ENCODE measurements at regions not wholly inside any gene's neighbourhood (a gene's known extent, or its start where the extent isn't known, plus 50 kb on each side); places are given as distances from the start of the nearest gene placed in this dataset.

DNA sequence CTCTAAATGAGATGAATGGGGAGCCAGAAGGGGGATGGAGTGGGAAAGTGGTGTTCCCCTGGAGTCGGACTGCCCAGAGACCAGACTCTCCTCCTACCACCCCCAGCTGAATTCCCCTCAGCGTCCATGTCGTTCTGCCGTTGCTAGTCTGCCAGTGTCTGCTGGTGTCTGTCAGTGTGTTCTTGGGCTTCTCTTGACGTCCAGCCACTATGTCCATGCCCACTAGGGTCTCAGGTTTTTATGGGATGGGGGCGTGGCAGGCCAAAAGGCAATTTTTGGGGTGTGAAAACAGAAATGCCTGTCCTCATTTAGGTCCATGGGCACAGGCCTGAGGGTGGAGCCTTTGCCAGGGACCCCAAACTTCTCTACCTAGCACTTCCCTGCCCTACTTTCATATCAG is 589.6 kb downstream of the IGSF11 start:
- Histone ChIP-seq H3K36me3 (ENCODE audit: low read depth, low read length) (no peaks in the 10 kb centered on the region), H3K27me3 (ENCODE audit: low read length) (no peaks in the 10 kb centered on the region), H3K79me2 (ENCODE audit: low read length) (no peaks in the 10 kb centered on the region), H2AFZ (ENCODE audit: low read length) (no peak overlapping the region), H3K9ac (ENCODE audit: low read length) (no peak overlapping the region), H3K4me2 (ENCODE audit: low read length) (no peak overlapping the region), H3K27ac (ENCODE audit: low read length) (no peak overlapping the region), H3K9me2 (replicated peaks; ENCODE audit: low read length) (no peaks in the 10 kb centered on the region), H3K4me3 (ENCODE audit: low read length) (no peak overlapping the region), H3K4me1 (ENCODE audit: insufficient read depth, low read length) (no peaks in the 10 kb centered on the region), H3K9me3 (ENCODE audit: low read length) (peaks cover 31% of the 10 kb centered on the region), H4K20me1 (ENCODE audit: low read length) (no peaks in the 10 kb centered on the region), H3F3A (ENCODE audit: low read length, unreplicated experiment) (no peaks in the 10 kb centered on the region)
- CTCF ChIA-PET: no interaction called here
- intact Hi-C loops (cut with micrococcal nuclease): no loop called here
- ATAC-seq (no peak), DNase-seq (no peak)
- TF ChIP-seq EZH2 (IDR thresholded peaks at IDR 0.05; ENCODE audit: low read length, unreplicated experiment) (no peak), EZH2phosphoT487 (IDR thresholded peaks at IDR 0.05; ENCODE audit: borderline replicate concordance, low read length) (no peak)
- TF ChIP-seq, protein P1, sequence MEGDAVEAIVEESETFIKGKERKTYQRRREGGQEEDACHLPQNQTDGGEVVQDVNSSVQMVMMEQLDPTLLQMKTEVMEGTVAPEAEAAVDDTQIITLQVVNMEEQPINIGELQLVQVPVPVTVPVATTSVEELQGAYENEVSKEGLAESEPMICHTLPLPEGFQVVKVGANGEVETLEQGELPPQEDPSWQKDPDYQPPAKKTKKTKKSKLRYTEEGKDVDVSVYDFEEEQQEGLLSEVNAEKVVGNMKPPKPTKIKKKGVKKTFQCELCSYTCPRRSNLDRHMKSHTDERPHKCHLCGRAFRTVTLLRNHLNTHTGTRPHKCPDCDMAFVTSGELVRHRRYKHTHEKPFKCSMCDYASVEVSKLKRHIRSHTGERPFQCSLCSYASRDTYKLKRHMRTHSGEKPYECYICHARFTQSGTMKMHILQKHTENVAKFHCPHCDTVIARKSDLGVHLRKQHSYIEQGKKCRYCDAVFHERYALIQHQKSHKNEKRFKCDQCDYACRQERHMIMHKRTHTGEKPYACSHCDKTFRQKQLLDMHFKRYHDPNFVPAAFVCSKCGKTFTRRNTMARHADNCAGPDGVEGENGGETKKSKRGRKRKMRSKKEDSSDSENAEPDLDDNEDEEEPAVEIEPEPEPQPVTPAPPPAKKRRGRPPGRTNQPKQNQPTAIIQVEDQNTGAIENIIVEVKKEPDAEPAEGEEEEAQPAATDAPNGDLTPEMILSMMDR (conservative IDR thresholded peaks at IDR 0.05; ENCODE audit: low read depth, low read length): no peak
- BruUV-seq (replicated peaks): no TSS peak
- POLR2A ChIA-PET (ENCODE audit: unreplicated experiment): no interaction called here

DNA sequence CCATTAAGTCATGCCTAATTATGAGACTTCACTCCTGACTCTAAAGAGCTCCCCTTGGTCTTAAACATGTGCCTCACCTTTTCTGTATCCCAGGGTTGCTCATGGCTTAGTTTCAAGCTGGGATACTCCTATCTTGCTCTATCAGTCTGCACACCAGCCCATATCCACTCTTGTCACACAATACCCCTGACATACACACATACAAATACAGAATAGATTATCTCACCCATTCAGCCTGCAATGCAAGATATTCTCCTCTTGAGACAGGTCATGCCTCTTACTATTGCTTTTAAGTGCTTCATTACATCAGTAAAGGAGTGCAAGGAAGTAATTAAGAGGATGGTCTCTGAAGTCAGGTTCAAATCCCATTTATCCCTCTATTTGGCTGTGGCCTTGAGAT is 587.3 kb downstream of the IGSF11 start:
- Histone ChIP-seq H3K9me2 (replicated peaks; ENCODE audit: low read length) (no peaks in the 10 kb centered on the region), H3K9me3 (ENCODE audit: low read length) (peaks cover 29% of the 10 kb centered on the region), H4K20me1 (ENCODE audit: low read length) (no peaks in the 10 kb centered on the region), H3K9ac (ENCODE audit: low read length) (no peak overlapping the region), H3K79me2 (ENCODE audit: low read length) (no peaks in the 10 kb centered on the region), H3K27ac (ENCODE audit: low read length) (no peak overlapping the region), H3K4me1 (ENCODE audit: insufficient read depth, low read length) (no peaks in the 10 kb centered on the region), H3K4me3 (ENCODE audit: low read length) (no peak overlapping the region), H3F3A (ENCODE audit: low read length, unreplicated experiment) (no peaks in the 10 kb centered on the region), H3K27me3 (ENCODE audit: low read length) (no peaks in the 10 kb centered on the region), H3K4me2 (ENCODE audit: low read length) (no peak overlapping the region), H3K36me3 (ENCODE audit: low read depth, low read length) (no peaks in the 10 kb centered on the region), H2AFZ (ENCODE audit: low read length) (no peak overlapping the region)
- ChIA-PET POLR2A (ENCODE audit: unreplicated experiment) (no interaction called here), CTCF (no interaction called here)
- no TSS peak for BruUV-seq (replicated peaks)
- ATAC-seq: no peak
- intact Hi-C loops (cut with micrococcal nuclease): no loop called here
- DNase-seq: no peak
- TF ChIP-seq EZH2phosphoT487 (IDR thresholded peaks at IDR 0.05; ENCODE audit: borderline replicate concordance, low read length): no peak
- no peak for TF ChIP-seq EZH2 (IDR thresholded peaks at IDR 0.05; ENCODE audit: low read length, unreplicated experiment)
- TF ChIP-seq, protein P1 (conservative IDR thresholded peaks at IDR 0.05; ENCODE audit: low read depth, low read length): no peak

DNA sequence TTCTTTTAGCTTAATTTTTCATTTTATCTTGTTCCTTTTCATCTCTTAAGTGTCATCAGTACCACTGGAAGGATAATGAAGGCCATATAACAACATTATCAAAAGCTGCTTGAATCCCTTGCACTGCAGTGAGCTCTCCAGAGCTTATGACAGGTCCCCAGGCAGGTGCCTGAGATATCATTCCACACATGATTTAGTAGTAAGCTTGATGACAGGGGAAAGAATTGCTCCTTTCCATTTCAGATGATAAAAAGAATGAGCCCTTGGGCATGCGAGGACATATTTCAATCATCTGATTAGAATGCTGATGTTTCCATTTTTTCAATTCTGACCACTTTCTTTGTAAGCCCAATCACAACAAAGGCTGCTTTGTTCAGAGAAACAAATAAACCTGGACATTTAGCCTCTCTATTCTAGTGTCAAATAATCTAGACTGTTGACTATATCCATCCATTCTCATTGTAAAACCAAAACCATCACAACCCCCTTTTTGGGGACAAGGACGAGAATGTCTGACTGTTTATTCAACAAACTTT is 567.8 kb downstream of the IGSF11 start:
- ChIA-PET POLR2A (ENCODE audit: unreplicated experiment) (no interaction called here), CTCF (no interaction called here)
- Histone ChIP-seq H3K27me3 (ENCODE audit: low read length) (no peaks in the 10 kb centered on the region), H4K20me1 (ENCODE audit: low read length) (no peaks in the 10 kb centered on the region), H3K79me2 (ENCODE audit: low read length) (no peaks in the 10 kb centered on the region), H3K4me1 (ENCODE audit: insufficient read depth, low read length) (no peaks in the 10 kb centered on the region), H3K4me3 (ENCODE audit: low read length) (no peak overlapping the region), H3K36me3 (ENCODE audit: low read depth, low read length) (no peaks in the 10 kb centered on the region), H3F3A (ENCODE audit: low read length, unreplicated experiment) (no peaks in the 10 kb centered on the region), H3K27ac (ENCODE audit: low read length) (no peak overlapping the region), H2AFZ (ENCODE audit: low read length) (no peak overlapping the region), H3K9ac (ENCODE audit: low read length) (no peak overlapping the region), H3K9me3 (ENCODE audit: low read length) (0 out of 2 replicates have a peak, but pooled peaks cover 11% of the 10 kb centered on the region), H3K4me2 (ENCODE audit: low read length) (no peak overlapping the region), H3K9me2 (replicated peaks; ENCODE audit: low read length) (no peaks in the 10 kb centered on the region)
- intact Hi-C loops (cut with micrococcal nuclease): no loop called here
- ATAC-seq: no peak
- BruUV-seq (replicated peaks): no TSS peak
- TF ChIP-seq, protein P1 (conservative IDR thresholded peaks at IDR 0.05; ENCODE audit: low read depth, low read length): no peak
- no peak for TF ChIP-seq EZH2 (IDR thresholded peaks at IDR 0.05; ENCODE audit: low read length, unreplicated experiment)
- TF ChIP-seq EZH2phosphoT487 (IDR thresholded peaks at IDR 0.05; ENCODE audit: borderline replicate concordance, low read length): no peak
- DNase-seq: no peak

All from PC-3 (cell line).